ENCODE measurements at regions not wholly inside any gene's neighbourhood (a gene's known extent, or its start where the extent isn't known, plus 50 kb on each side); places are given as distances from the start of the nearest gene placed in this dataset.

- peaks cover 0 to 9% of the 10 kb centered on the region in 2 donors for H3K27me3 Mint-ChIP-seq
- peaks cover 26% of the 10 kb centered on the region for H3K9me3 Mint-ChIP-seq
- no peak overlapping the region for H3K4me3 Mint-ChIP-seq
- H3K4me1 Mint-ChIP-seq (ENCODE audit: low read depth in 2 of 2) = no peaks in the 10 kb centered on the region
- H3K27ac Mint-ChIP-seq = no peak overlapping the region
- DNase-seq (ENCODE audit: low spot score) (no peak), ATAC-seq (no peak)
- peaks cover 30% of the 10 kb centered on the region for H3K36me3 Mint-ChIP-seq
Observed at GRCh38 chr11:70942593-70942992, 309.8 kb downstream of the SHANK2 start.

- no peak for ATAC-seq
- Mint-ChIP-seq H3K27me3 (peaks cover 7 to 13% of the 10 kb centered on the region in 2 donors), H3K4me3 (no peak overlapping the region), H3K36me3 (peaks cover 30% of the 10 kb centered on the region), H3K27ac (no peak overlapping the region), H3K9me3 (peaks cover 26% of the 10 kb centered on the region), H3K4me1 (ENCODE audit: low read depth in 2 of 2) (no peaks in the 10 kb centered on the region)
- DNase-seq (ENCODE audit: low spot score) = no peak
Observed at GRCh38 chr11:70944141-70944540, 308.2 kb downstream of the SHANK2 start.

GRCh38 chr11:70944636-70945035 is 307.7 kb downstream of the SHANK2 start:
- no peak for DNase-seq (ENCODE audit: low spot score)
- peaks cover 7 to 13% of the 10 kb centered on the region in 2 donors for H3K27me3 Mint-ChIP-seq
- peaks cover 30% of the 10 kb centered on the region for H3K36me3 Mint-ChIP-seq
- H3K27ac Mint-ChIP-seq = no peak overlapping the region
- no peak overlapping the region for H3K4me3 Mint-ChIP-seq
- no peak for ATAC-seq
- peaks cover 26% of the 10 kb centered on the region for H3K9me3 Mint-ChIP-seq
- H3K4me1 Mint-ChIP-seq (ENCODE audit: low read depth in 2 of 2) = no peaks in the 10 kb centered on the region

GRCh38 chr11:70948398-70948797 is 304.0 kb downstream of the SHANK2 start:
- DNase-seq (ENCODE audit: low spot score) (no peak), ATAC-seq (no peak)
- Mint-ChIP-seq H3K36me3 (peaks cover 11% of the 10 kb centered on the region), H3K4me3 (no peak overlapping the region), H3K4me1 (ENCODE audit: low read depth in 2 of 2) (no peaks in the 10 kb centered on the region), H3K27me3 (peaks cover 7 to 11% of the 10 kb centered on the region in 2 donors), H3K27ac (no peak overlapping the region), H3K9me3 (peaks cover 21% of the 10 kb centered on the region)

GRCh38 chr11:70948855-70949531 is 303.4 kb downstream of the SHANK2 start:
- peaks cover 11% of the 10 kb centered on the region for H3K36me3 Mint-ChIP-seq
- no peak overlapping the region for H3K4me3 Mint-ChIP-seq

GRCh38 chr11:70951139-70951804 is 301.1 kb downstream of the SHANK2 start:
- Mint-ChIP-seq H3K27ac (no peak overlapping the region), H3K4me1 (ENCODE audit: low read depth in 2 of 2) (no peaks in the 10 kb centered on the region), H3K36me3 (peaks cover 4% of the 10 kb centered on the region), H3K4me3 (no peak overlapping the region), H3K27me3 (peaks cover 7 to 11% of the 10 kb centered on the region in 2 donors), H3K9me3 (peaks cover 14% of the 10 kb centered on the region)
- DNase-seq (ENCODE audit: low spot score) = no peak
- no peak for ATAC-seq

More at GRCh38 chr11:70948855-70949531, 303.4 kb downstream of the SHANK2 start:
- DNase-seq (ENCODE audit: low spot score) (no peak), ATAC-seq (no peak)
- no peaks in the 10 kb centered on the region for H3K4me1 Mint-ChIP-seq (ENCODE audit: low read depth in 2 of 2)
- H3K27ac Mint-ChIP-seq = no peak overlapping the region
- H3K27me3 Mint-ChIP-seq = peaks cover 7 to 14% of the 10 kb centered on the region in 2 donors
- H3K9me3 Mint-ChIP-seq = peaks cover 21% of the 10 kb centered on the region

- no peak overlapping the region for H3K27ac Mint-ChIP-seq
- H3K4me3 Mint-ChIP-seq = no peak overlapping the region
- no peak for ATAC-seq
- no peaks in the 10 kb centered on the region for H3K4me1 Mint-ChIP-seq (ENCODE audit: low read depth in 2 of 2)
- peaks cover 10% of the 10 kb centered on the region for H3K9me3 Mint-ChIP-seq
- peaks cover 4% of the 10 kb centered on the region for H3K36me3 Mint-ChIP-seq
- H3K27me3 Mint-ChIP-seq = peaks cover 7% of the 10 kb centered on the region in 2 donors
- no peak for DNase-seq (ENCODE audit: low spot score)
Observed at GRCh38 chr11:70952191-70952590, 300.2 kb downstream of the SHANK2 start.

GRCh38 chr11:70953720-70954119 is 298.7 kb downstream of the SHANK2 start:
- H3K4me3 Mint-ChIP-seq = no peak overlapping the region
- H3K27ac Mint-ChIP-seq = no peak overlapping the region
- H3K4me1 Mint-ChIP-seq (ENCODE audit: low read depth in 2 of 2) = no peaks in the 10 kb centered on the region
- H3K27me3 Mint-ChIP-seq = peaks cover 0 to 4% of the 10 kb centered on the region in 2 donors
- DNase-seq (ENCODE audit: low spot score) (no peak), ATAC-seq (peak in 1 of 2 donors; percentile 32)
- peaks cover 4% of the 10 kb centered on the region for H3K36me3 Mint-ChIP-seq
- H3K9me3 Mint-ChIP-seq = peaks cover 10% of the 10 kb centered on the region

- Mint-ChIP-seq H3K27ac (no peak overlapping the region), H3K36me3 (peaks cover 4% of the 10 kb centered on the region), H3K4me1 (ENCODE audit: low read depth in 2 of 2) (no peaks in the 10 kb centered on the region), H3K27me3 (peaks cover 0 to 4% of the 10 kb centered on the region in 2 donors), H3K4me3 (no peak overlapping the region), H3K9me3 (peaks cover 10% of the 10 kb centered on the region)
- ATAC-seq (no peak), DNase-seq (ENCODE audit: low spot score) (no peak)
Observed at GRCh38 chr11:70954471-70954870, 297.9 kb downstream of the SHANK2 start.

Measured in natural killer cell treated with Interleukin-12 subunit alpha and Interleukin-12 subunit beta and Interleukin-15 and Interleukin-18, amount 100 ng/mL, for 72 hours (primary cell).